GM12875 (cell line): ENCODE measurements at regions not wholly inside any gene's neighbourhood (a gene's known extent, or its start where the extent isn't known, plus 50 kb on each side); places are given as distances from the start of the nearest gene placed in this dataset.

Experiments used
- H3K4me3 ChIP-seq: one replicate; pipeline ENCODE4 v1.5.1; 2011; ENCODE audit warnings: low read depth, low read length, control low read depth
- TF ChIP-seq, protein P1 (sequence below): IDR thresholded peaks from 2 replicates; pipeline ENCODE4 v1.5.1; 2011; ENCODE audit warnings: low read depth, mild to moderate bottlenecking, control low read depth, inconsistent platforms, low read length, moderate library complexity, borderline replicate concordance; ENCODE audit not compliant: insufficient read depth

DNA sequence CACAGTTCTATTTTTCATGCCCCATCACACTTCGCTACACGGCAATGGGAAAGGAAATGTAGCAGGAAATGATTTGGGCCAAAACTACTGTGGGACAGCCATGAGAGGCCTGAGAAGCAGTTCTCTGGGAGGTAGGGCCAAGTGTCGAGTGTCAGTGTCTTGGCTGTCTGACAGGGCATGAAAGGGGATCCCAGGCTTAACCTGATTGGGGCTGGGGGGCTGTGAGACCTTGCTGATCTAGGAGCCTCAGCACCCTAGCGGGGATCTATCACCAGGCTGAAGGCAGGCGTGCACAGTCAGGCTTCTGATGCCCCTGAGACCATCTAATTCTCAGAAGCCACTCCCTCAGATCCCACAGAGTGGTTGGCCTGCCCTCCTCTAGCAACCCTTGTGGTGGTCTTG lies 58.2 kb upstream of the SLC25A13 start:
- H3K4me3 ChIP-seq = no peak overlapping the region
- TF ChIP-seq, protein P1, sequence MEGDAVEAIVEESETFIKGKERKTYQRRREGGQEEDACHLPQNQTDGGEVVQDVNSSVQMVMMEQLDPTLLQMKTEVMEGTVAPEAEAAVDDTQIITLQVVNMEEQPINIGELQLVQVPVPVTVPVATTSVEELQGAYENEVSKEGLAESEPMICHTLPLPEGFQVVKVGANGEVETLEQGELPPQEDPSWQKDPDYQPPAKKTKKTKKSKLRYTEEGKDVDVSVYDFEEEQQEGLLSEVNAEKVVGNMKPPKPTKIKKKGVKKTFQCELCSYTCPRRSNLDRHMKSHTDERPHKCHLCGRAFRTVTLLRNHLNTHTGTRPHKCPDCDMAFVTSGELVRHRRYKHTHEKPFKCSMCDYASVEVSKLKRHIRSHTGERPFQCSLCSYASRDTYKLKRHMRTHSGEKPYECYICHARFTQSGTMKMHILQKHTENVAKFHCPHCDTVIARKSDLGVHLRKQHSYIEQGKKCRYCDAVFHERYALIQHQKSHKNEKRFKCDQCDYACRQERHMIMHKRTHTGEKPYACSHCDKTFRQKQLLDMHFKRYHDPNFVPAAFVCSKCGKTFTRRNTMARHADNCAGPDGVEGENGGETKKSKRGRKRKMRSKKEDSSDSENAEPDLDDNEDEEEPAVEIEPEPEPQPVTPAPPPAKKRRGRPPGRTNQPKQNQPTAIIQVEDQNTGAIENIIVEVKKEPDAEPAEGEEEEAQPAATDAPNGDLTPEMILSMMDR = no peak

DNA sequence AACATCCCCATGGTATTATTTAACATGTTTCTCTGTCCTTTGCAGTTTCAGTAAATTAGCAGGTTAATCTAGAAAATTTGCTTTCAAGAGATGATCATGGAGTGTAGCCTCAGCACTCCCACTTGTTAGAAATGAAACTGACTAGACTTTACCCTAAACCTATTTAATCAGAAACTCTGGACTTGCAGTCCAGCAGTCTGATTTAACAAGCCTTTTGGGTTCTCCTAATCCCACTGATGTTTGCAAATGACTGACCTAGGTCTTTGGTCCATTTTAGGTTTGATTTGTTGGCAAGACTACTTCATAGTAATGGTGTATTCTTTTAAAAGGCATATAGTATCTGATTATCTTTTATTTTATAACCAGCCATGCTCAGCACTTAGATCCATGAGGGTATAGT lies 55.5 kb upstream of the SLC25A13 start:
- no peak overlapping the region for H3K4me3 ChIP-seq
- TF ChIP-seq, protein P1 = no peak
